GM23338 (cell line): ENCODE measurements at regions not wholly inside any gene's neighbourhood (a gene's known extent, or its start where the extent isn't known, plus 50 kb on each side); places are given as distances from the start of the nearest gene placed in this dataset.

Experiments
- ATAC-seq: fragments of 200-7000 bp; cut with Tn5 transposase; 3 replicates; pipeline ENCODE4 v1.9.1; 2020
- DNase-seq: peaks from one replicate; pipeline ENCODE4 v3.0.0-alpha.2; 2015; ENCODE audit warnings: low spot score
- H2AFZ ChIP-seq: fragments of 200-600 bp; sonication (generic); 2 replicates; pipeline ENCODE4 v1.8.0; 2016; ENCODE audit warnings: antibody characterized with exemption, mild to moderate bottlenecking, moderate library complexity
- H3F3A ChIP-seq: fragments of 200-600 bp; sonication (generic); replicated peaks from 2 replicates; pipeline ENCODE4 v1.8.0; 2017; ENCODE audit warnings: antibody characterized with exemption, mixed run types, low read depth
- H3K27ac ChIP-seq: fragments of 200-600 bp; sonication (generic); 2 replicates; pipeline ENCODE4 v1.6.1; 2016; ENCODE audit warnings: low read depth
- H3K27me3 ChIP-seq: fragments of 200-600 bp; sonication (generic); 2 replicates; pipeline ENCODE4 v1.8.0; 2016; ENCODE audit warnings: mild to moderate bottlenecking, mixed run types, moderate library complexity; ENCODE audit not compliant: insufficient read depth
- H3K36me3 ChIP-seq: fragments of 200-600 bp; sonication (generic); 2 replicates; pipeline ENCODE4 v1.8.0; 2016; ENCODE audit warnings: mild to moderate bottlenecking; ENCODE audit not compliant: insufficient read depth
- H3K4me1 ChIP-seq: fragments of 200-600 bp; sonication (generic); 2 replicates; pipeline ENCODE4 v1.8.0; 2016; ENCODE audit warnings: mild to moderate bottlenecking, moderate library complexity; ENCODE audit not compliant: insufficient read depth
- H3K4me2 ChIP-seq: fragments of 200-600 bp; sonication (generic); 2 replicates; pipeline ENCODE4 v1.7.1; 2017; ENCODE audit warnings: mixed run types
- H3K4me3 ChIP-seq: fragments of 200-600 bp; sonication (generic); 2 replicates; pipeline ENCODE4 v1.6.1; 2016; ENCODE audit warnings: mixed run types
- H3K79me2 ChIP-seq: fragments of 200-600 bp; sonication (generic); replicated peaks from 2 replicates; pipeline ENCODE4 v1.8.0; 2017; ENCODE audit warnings: mild to moderate bottlenecking; ENCODE audit not compliant: insufficient read depth
- H3K9me2 ChIP-seq: fragments of 200-600 bp; sonication (generic); 2 replicates; pipeline ENCODE4 v1.8.0; 2017; ENCODE audit not compliant: insufficient read depth
- H4K20me1 ChIP-seq: fragments of 200-600 bp; sonication (generic); replicated peaks from 2 replicates; pipeline ENCODE4 v1.8.0; 2017; ENCODE audit warnings: mild to moderate bottlenecking; ENCODE audit not compliant: insufficient read depth
- H3K27ac Mint-ChIP-seq: 2 replicates; pipeline ENCODE4 v1.8.0; 2020; ENCODE audit warnings: inconsistent platforms, mild to moderate bottlenecking, moderate library complexity, mixed read lengths
- H3K27me3 Mint-ChIP-seq: 3 replicates; pipeline ENCODE4 v1.8.0; 2022; ENCODE audit warnings: low read depth, mild to moderate bottlenecking, moderate library complexity, mixed read lengths, inconsistent platforms; ENCODE audit not compliant: insufficient read depth, poor library complexity
- H3K36me3 Mint-ChIP-seq: 3 replicates; pipeline ENCODE4 v1.8.0; 2021; ENCODE audit warnings: low read depth, mild to moderate bottlenecking, inconsistent platforms, moderate library complexity, mixed read lengths
- H3K4me1 Mint-ChIP-seq: 3 replicates; pipeline ENCODE4 v1.8.0; 2020; ENCODE audit warnings: mild to moderate bottlenecking, inconsistent platforms, mixed read lengths
- H3K4me3 Mint-ChIP-seq: 3 replicates; pipeline ENCODE4 v1.8.0; 2021; ENCODE audit warnings: moderate library complexity, mild to moderate bottlenecking, inconsistent platforms, mixed read lengths
- H3K9me3 Mint-ChIP-seq: 3 replicates; pipeline ENCODE4 v1.8.0; 2020; ENCODE audit warnings: moderate library complexity, mild to moderate bottlenecking, inconsistent platforms, mixed read lengths
- CREB1 ChIP-seq: fragments of 250-450 bp; sonication (Bioruptor Pico); IDR thresholded peaks from 2 replicates; pipeline ENCODE4 v1.5.0; 2020; ENCODE audit warnings: low read depth, mild to moderate bottlenecking, moderate library complexity
- EZH2 ChIP-seq: fragments of 200-600 bp; sonication (generic); IDR thresholded peaks from one replicate; pipeline ENCODE4 v1.8.0; 2017; ENCODE audit warnings: antibody characterized with exemption, mild to moderate bottlenecking, low read depth; ENCODE audit not compliant: unreplicated experiment
- EZH2phosphoT487 ChIP-seq: fragments of 200-600 bp; sonication (generic); IDR thresholded peaks from one replicate; pipeline ENCODE4 v1.8.1; 2018; ENCODE audit warnings: antibody characterized with exemption; ENCODE audit not compliant: unreplicated experiment
- JUNB ChIP-seq: IDR thresholded peaks from one replicate; pipeline ENCODE4 v1.6.1; 2016; ENCODE audit warnings: antibody characterized with exemption; ENCODE audit not compliant: unreplicated experiment
- NANOG ChIP-seq: IDR thresholded peaks from 2 replicates; pipeline ENCODE4 v1.6.1; 2016; ENCODE audit warnings: antibody characterized with exemption, borderline replicate concordance
- POLR2AphosphoS5 ChIP-seq: IDR thresholded peaks from 2 replicates; pipeline ENCODE4 v1.6.1; 2016; ENCODE audit warnings: antibody characterized with exemption, low read depth
- STAT1 ChIP-seq: IDR thresholded peaks from one replicate; pipeline ENCODE4 v1.6.1; 2016; ENCODE audit warnings: antibody characterized with exemption; ENCODE audit not compliant: unreplicated experiment
- ZNF114 ChIP-seq: fragments of 250-450 bp; sonication (Bioruptor Pico); IDR thresholded peaks from 2 replicates; pipeline ENCODE4 v1.5.0; 2020; ENCODE audit warnings: mild to moderate bottlenecking, moderate library complexity
- ZNF331 ChIP-seq: fragments of 250-450 bp; sonication (Bioruptor Pico); IDR thresholded peaks from 2 replicates; pipeline ENCODE4 v1.5.0; 2020; ENCODE audit warnings: low read depth, mild to moderate bottlenecking, moderate library complexity
- TF ChIP-seq, protein P1 (sequence below), 2 experiments: fragments of 200-600 bp in 1 of 2; sonication (generic) in 1 of 2; conservative IDR thresholded peaks; 2 replicates each; pipeline versions ENCODE4 v1.5.1 to v1.6.1; 2016 to 2017; ENCODE audit warnings: antibody characterized with exemption in 2 of 2, low read depth in 2 of 2, mild to moderate bottlenecking in 2 of 2, moderate library complexity in 1 of 2
- TF ChIP-seq, protein P2 (sequence below): IDR thresholded peaks from 2 replicates; pipeline ENCODE4 v1.6.1; 2016; ENCODE audit warnings: antibody characterized with exemption
- TF ChIP-seq, protein P3 (sequence below): fragments of 250-450 bp; sonication (Bioruptor Pico); IDR thresholded peaks from 2 replicates; pipeline ENCODE4 v1.5.0; 2020; ENCODE audit warnings: mild to moderate bottlenecking, moderate library complexity
- TF ChIP-seq, protein P4 (sequence below): IDR thresholded peaks from one replicate; pipeline ENCODE4 v1.6.1; 2018; ENCODE audit warnings: antibody characterized with exemption; ENCODE audit not compliant: unreplicated experiment

DNA sequence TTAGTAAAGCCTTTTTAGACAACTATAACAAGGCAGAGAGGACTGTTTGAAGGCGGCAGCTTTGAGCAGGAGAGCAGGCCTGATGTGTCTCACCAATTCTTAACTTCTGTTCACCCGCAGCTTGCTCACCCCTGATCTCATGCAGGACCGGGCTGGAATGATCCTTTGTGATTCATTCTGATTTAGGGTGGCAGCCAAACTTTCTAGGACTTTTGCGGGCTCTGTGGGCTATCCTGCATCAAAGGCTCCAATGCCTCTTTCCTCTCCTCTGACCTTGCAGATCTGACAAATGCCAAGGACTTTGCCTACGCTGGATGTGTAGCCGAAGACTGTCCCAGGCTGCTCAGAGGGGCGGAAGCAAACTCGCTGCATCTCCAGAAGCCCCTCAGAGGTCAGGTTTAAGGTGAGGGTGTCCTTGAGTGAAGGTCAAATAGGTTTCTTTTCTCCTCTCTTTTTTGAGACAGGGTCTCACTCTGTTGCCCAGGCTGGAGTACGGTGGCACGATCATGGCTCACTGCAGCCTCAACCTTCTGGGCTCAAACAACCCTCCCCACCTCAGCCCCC, 72.3 kb downstream of the VEGFA start:
- no peaks in the 10 kb centered on the region for H3K36me3 Mint-ChIP-seq
- peaks cover 11% of the 10 kb centered on the region; the same call in 2 of the 3 replicates for H3K4me1 Mint-ChIP-seq
- no peaks in the 10 kb centered on the region for H3K9me3 Mint-ChIP-seq
- no peaks in the 10 kb centered on the region for H3K27me3 ChIP-seq
- H4K20me1 ChIP-seq: no peaks in the 10 kb centered on the region
- H3K79me2 ChIP-seq: no peaks in the 10 kb centered on the region
- TF ChIP-seq ZNF331 (CRISPR knock-in tag): no peak
- TF ChIP-seq STAT1: no peak
- TF ChIP-seq, protein P1, sequence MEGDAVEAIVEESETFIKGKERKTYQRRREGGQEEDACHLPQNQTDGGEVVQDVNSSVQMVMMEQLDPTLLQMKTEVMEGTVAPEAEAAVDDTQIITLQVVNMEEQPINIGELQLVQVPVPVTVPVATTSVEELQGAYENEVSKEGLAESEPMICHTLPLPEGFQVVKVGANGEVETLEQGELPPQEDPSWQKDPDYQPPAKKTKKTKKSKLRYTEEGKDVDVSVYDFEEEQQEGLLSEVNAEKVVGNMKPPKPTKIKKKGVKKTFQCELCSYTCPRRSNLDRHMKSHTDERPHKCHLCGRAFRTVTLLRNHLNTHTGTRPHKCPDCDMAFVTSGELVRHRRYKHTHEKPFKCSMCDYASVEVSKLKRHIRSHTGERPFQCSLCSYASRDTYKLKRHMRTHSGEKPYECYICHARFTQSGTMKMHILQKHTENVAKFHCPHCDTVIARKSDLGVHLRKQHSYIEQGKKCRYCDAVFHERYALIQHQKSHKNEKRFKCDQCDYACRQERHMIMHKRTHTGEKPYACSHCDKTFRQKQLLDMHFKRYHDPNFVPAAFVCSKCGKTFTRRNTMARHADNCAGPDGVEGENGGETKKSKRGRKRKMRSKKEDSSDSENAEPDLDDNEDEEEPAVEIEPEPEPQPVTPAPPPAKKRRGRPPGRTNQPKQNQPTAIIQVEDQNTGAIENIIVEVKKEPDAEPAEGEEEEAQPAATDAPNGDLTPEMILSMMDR (conservative IDR thresholded peaks at IDR 0.05; ENCODE audit: low read depth in 2 of 2): no peak
- TF ChIP-seq EZH2: no peak
- no peak for TF ChIP-seq NANOG
- TF ChIP-seq EZH2phosphoT487: no peak
- TF ChIP-seq, protein P2, sequence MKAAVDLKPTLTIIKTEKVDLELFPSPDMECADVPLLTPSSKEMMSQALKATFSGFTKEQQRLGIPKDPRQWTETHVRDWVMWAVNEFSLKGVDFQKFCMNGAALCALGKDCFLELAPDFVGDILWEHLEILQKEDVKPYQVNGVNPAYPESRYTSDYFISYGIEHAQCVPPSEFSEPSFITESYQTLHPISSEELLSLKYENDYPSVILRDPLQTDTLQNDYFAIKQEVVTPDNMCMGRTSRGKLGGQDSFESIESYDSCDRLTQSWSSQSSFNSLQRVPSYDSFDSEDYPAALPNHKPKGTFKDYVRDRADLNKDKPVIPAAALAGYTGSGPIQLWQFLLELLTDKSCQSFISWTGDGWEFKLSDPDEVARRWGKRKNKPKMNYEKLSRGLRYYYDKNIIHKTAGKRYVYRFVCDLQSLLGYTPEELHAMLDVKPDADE: no peak
- TF ChIP-seq JUNB: no peak
- TF ChIP-seq, protein P3, sequence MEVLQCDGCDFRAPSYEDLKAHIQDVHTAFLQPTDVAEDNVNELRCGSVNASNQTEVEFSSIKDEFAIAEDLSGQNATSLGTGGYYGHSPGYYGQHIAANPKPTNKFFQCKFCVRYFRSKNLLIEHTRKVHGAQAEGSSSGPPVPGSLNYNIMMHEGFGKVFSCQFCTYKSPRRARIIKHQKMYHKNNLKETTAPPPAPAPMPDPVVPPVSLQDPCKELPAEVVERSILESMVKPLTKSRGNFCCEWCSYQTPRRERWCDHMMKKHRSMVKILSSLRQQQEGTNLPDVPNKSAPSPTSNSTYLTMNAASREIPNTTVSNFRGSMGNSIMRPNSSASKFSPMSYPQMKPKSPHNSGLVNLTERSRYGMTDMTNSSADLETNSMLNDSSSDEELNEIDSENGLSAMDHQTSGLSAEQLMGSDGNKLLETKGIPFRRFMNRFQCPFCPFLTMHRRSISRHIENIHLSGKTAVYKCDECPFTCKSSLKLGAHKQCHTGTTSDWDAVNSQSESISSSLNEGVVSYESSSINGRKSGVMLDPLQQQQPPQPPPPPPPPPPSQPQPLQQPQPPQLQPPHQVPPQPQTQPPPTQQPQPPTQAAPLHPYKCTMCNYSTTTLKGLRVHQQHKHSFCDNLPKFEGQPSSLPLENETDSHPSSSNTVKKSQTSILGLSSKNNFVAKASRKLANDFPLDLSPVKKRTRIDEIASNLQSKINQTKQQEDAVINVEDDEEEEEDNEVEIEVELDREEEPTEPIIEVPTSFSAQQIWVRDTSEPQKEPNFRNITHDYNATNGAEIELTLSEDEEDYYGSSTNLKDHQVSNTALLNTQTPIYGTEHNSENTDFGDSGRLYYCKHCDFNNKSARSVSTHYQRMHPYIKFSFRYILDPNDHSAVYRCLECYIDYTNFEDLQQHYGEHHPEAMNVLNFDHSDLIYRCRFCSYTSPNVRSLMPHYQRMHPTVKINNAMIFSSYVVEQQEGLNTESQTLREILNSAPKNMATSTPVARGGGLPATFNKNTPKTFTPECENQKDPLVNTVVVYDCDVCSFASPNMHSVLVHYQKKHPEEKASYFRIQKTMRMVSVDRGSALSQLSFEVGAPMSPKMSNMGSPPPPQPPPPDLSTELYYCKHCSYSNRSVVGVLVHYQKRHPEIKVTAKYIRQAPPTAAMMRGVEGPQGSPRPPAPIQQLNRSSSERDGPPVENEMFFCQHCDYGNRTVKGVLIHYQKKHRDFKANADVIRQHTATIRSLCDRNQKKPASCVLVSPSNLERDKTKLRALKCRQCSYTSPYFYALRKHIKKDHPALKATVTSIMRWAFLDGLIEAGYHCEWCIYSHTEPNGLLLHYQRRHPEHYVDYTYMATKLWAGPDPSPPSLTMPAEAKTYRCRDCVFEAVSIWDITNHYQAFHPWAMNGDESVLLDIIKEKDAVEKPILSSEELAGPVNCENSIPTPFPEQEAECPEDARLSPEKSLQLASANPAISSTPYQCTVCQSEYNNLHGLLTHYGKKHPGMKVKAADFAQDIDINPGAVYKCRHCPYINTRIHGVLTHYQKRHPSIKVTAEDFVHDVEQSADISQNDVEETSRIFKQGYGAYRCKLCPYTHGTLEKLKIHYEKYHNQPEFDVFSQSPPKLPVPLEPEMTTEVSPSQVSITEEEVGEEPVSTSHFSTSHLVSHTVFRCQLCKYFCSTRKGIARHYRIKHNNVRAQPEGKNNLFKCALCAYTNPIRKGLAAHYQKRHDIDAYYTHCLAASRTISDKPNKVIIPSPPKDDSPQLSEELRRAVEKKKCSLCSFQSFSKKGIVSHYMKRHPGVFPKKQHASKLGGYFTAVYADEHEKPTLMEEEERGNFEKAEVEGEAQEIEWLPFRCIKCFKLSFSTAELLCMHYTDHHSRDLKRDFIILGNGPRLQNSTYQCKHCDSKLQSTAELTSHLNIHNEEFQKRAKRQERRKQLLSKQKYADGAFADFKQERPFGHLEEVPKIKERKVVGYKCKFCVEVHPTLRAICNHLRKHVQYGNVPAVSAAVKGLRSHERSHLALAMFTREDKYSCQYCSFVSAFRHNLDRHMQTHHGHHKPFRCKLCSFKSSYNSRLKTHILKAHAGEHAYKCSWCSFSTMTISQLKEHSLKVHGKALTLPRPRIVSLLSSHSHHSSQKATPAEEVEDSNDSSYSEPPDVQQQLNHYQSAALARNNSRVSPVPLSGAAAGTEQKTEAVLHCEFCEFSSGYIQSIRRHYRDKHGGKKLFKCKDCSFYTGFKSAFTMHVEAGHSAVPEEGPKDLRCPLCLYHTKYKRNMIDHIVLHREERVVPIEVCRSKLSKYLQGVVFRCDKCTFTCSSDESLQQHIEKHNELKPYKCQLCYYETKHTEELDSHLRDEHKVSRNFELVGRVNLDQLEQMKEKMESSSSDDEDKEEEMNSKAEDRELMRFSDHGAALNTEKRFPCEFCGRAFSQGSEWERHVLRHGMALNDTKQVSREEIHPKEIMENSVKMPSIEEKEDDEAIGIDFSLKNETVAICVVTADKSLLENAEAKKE (CRISPR knock-in tag): no peak
- TF ChIP-seq CREB1 (CRISPR knock-in tag): no peak
- TF ChIP-seq, protein P4, sequence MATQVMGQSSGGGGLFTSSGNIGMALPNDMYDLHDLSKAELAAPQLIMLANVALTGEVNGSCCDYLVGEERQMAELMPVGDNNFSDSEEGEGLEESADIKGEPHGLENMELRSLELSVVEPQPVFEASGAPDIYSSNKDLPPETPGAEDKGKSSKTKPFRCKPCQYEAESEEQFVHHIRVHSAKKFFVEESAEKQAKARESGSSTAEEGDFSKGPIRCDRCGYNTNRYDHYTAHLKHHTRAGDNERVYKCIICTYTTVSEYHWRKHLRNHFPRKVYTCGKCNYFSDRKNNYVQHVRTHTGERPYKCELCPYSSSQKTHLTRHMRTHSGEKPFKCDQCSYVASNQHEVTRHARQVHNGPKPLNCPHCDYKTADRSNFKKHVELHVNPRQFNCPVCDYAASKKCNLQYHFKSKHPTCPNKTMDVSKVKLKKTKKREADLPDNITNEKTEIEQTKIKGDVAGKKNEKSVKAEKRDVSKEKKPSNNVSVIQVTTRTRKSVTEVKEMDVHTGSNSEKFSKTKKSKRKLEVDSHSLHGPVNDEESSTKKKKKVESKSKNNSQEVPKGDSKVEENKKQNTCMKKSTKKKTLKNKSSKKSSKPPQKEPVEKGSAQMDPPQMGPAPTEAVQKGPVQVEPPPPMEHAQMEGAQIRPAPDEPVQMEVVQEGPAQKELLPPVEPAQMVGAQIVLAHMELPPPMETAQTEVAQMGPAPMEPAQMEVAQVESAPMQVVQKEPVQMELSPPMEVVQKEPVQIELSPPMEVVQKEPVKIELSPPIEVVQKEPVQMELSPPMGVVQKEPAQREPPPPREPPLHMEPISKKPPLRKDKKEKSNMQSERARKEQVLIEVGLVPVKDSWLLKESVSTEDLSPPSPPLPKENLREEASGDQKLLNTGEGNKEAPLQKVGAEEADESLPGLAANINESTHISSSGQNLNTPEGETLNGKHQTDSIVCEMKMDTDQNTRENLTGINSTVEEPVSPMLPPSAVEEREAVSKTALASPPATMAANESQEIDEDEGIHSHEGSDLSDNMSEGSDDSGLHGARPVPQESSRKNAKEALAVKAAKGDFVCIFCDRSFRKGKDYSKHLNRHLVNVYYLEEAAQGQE: no peak
- no peak for TF ChIP-seq POLR2AphosphoS5
- TF ChIP-seq ZNF114 (CRISPR knock-in tag): no peak
- no peak overlapping the region for H2AFZ ChIP-seq
- H3K9me2 ChIP-seq: 0 out of 2 replicates have a peak, but pooled peaks cover 3% of the 10 kb centered on the region
- H3K4me3 Mint-ChIP-seq: no peak overlapping the region
- no peak for ATAC-seq
- no peak overlapping the region for H3K27ac ChIP-seq
- H3K27me3 Mint-ChIP-seq: peaks cover 3% of the 10 kb centered on the region
- no peaks in the 10 kb centered on the region for H3F3A ChIP-seq
- H3K4me1 ChIP-seq: peaks cover 3% of the 10 kb centered on the region; the same call in 1 of the 2 replicates
- no peak overlapping the region for H3K4me3 ChIP-seq
- H3K4me2 ChIP-seq: no peak overlapping the region
- DNase-seq: no peak
- H3K36me3 ChIP-seq: no peaks in the 10 kb centered on the region
- no peak overlapping the region for H3K27ac Mint-ChIP-seq
